IMR-90 (cell line): ENCODE measurements at regions not wholly inside any gene's neighbourhood (a gene's known extent, or its start where the extent isn't known, plus 50 kb on each side); places are given as distances from the start of the nearest gene placed in this dataset.

Source experiments
- ATAC-seq: fragments of 200-7000 bp; cut with Tn5 transposase; 2 replicates; pipeline ENCODE4 v1.9.1; 2020; ENCODE audit warnings: low read depth, mild to moderate bottlenecking, moderate library complexity
- BruUV-seq: library from RNA; stranded (reverse); fragments of 400-500 nt; replicated peaks from 2 replicates; lab custom pipeline; 2021; lab: Mats Ljungman, UMichigan
- CTCF ChIA-PET: fragments of 300-600 bp; formaldehyde crosslinking; extraction: SDS; loops from one replicate; lab custom pipeline; 2021; ENCODE audit warnings: antibody characterized with exemption; lab: Yijun Ruan, JAX
- POLR2A ChIA-PET: fragments of 300-600 bp; sonication (Branson Sonifier 250); formaldehyde crosslinking; loops from one replicate; lab custom pipeline; 2022; ENCODE audit warnings: antibody characterized with exemption; ENCODE audit not compliant: unreplicated experiment; lab: Charles Lee
- DNase-seq: peaks from one replicate; pipeline ENCODE4 v3.0.0; 2013
- H2AFZ ChIP-seq: replicated peaks from 2 replicates; pipeline ENCODE3; 2013; ENCODE audit warnings: low read length, mild to moderate bottlenecking; ENCODE audit not compliant: poor library complexity
- H2AK5ac ChIP-seq: 2 replicates; pipeline ENCODE4 v1.6.1; 2013; ENCODE audit warnings: low read depth, low read length, inconsistent platforms
- H2AK9ac ChIP-seq: replicated peaks from 2 replicates; pipeline ENCODE3; 2013; ENCODE audit warnings: mild to moderate bottlenecking, low read depth, low read length, moderate library complexity; ENCODE audit not compliant: poor library complexity
- H2BK120ac ChIP-seq: 2 replicates; pipeline ENCODE4 v1.6.1; 2013; ENCODE audit warnings: low read depth, low read length, inconsistent platforms
- H2BK15ac ChIP-seq: 3 replicates; pipeline ENCODE4 v1.6.1; 2013; ENCODE audit warnings: low read depth, low read length, inconsistent platforms
- H2BK20ac ChIP-seq: 2 replicates; pipeline ENCODE4 v1.6.1; 2013; ENCODE audit warnings: low read depth, mild to moderate bottlenecking, inconsistent platforms, low read length, moderate library complexity
- H2BK5ac ChIP-seq: 2 replicates; pipeline ENCODE4 v1.6.1; 2013; ENCODE audit warnings: mild to moderate bottlenecking, low read depth, low read length, inconsistent platforms; ENCODE audit not compliant: poor library complexity, severe bottlenecking
- H3K14ac ChIP-seq: replicated peaks from 2 replicates; pipeline ENCODE4 v1.6.1; 2013; ENCODE audit warnings: low read depth, low read length, inconsistent platforms
- H3K18ac ChIP-seq: 2 replicates; pipeline ENCODE4 v1.6.1; 2013; ENCODE audit warnings: low read depth, low read length, control low read depth
- H3K23ac ChIP-seq: 2 replicates; pipeline ENCODE4 v1.6.1; 2013; ENCODE audit warnings: low read depth, low read length, inconsistent platforms
- H3K27ac ChIP-seq: 2 replicates; pipeline ENCODE4 v1.5.1; 2013; ENCODE audit warnings: mild to moderate bottlenecking, control low read depth, low read length; ENCODE audit not compliant: insufficient read depth
- H3K27me3 ChIP-seq: 2 replicates; pipeline ENCODE4 v1.6.1; 2013; ENCODE audit warnings: low read length; ENCODE audit not compliant: control insufficient read depth, insufficient read depth
- H3K36me3 ChIP-seq: 2 replicates; pipeline ENCODE4 v1.6.1; 2013; ENCODE audit warnings: low read length, mixed read lengths; ENCODE audit not compliant: control insufficient read depth, insufficient read depth
- H3K4ac ChIP-seq: 2 replicates; pipeline ENCODE4 v1.6.1; 2013; ENCODE audit warnings: low read depth, low read length, inconsistent platforms
- H3K4me1 ChIP-seq: 2 replicates; pipeline ENCODE4 v1.6.1; 2013; ENCODE audit warnings: low read length, mixed read lengths; ENCODE audit not compliant: control insufficient read depth, insufficient read depth
- H3K4me2 ChIP-seq: 2 replicates; pipeline ENCODE4 v1.6.1; 2013; ENCODE audit warnings: low read depth, mild to moderate bottlenecking, control low read depth, low read length, moderate library complexity
- H3K4me3 ChIP-seq: 2 replicates; pipeline ENCODE4 v1.5.1; 2013; ENCODE audit warnings: low read depth, mild to moderate bottlenecking, control low read depth, low read length, moderate library complexity; ENCODE audit not compliant: insufficient read depth
- H3K56ac ChIP-seq: 2 replicates; pipeline ENCODE4 v1.6.1; 2013; ENCODE audit warnings: low read length, inconsistent platforms; ENCODE audit not compliant: insufficient read depth; ENCODE audit errors: extremely low read depth
- H3K79me1 ChIP-seq, 2 experiments: 2 replicates each; pipeline ENCODE4 v1.6.1; 2013; ENCODE audit warnings: low read length in 2 of 2, inconsistent platforms in 1 of 2, low read depth in 1 of 2
- H3K9ac ChIP-seq: 2 replicates; pipeline ENCODE4 v1.6.1; 2013; ENCODE audit warnings: low read depth, low read length, control low read depth
- H3K9me1 ChIP-seq: 2 replicates; pipeline ENCODE4 v1.6.1; 2013; ENCODE audit warnings: low read length, inconsistent platforms; ENCODE audit not compliant: insufficient read depth
- H3K9me3 ChIP-seq: 2 replicates; pipeline ENCODE4 v1.6.1; 2013; ENCODE audit warnings: low read length; ENCODE audit not compliant: control insufficient read depth, insufficient read depth
- H4K20me1 ChIP-seq: 2 replicates; pipeline ENCODE4 v1.6.1; 2013; ENCODE audit warnings: low read length, inconsistent platforms; ENCODE audit not compliant: insufficient read depth
- H4K5ac ChIP-seq: 2 replicates; pipeline ENCODE4 v1.6.1; 2013; ENCODE audit warnings: mild to moderate bottlenecking, low read depth, low read length, control low read depth
- H4K8ac ChIP-seq, 2 experiments: 2 replicates each; pipeline ENCODE4 v1.6.1; 2013; ENCODE audit warnings: low read depth in 2 of 2, low read length in 2 of 2, control low read depth in 1 of 2, inconsistent platforms in 1 of 2
- H4K91ac ChIP-seq: 2 replicates; pipeline ENCODE4 v1.6.1; 2013; ENCODE audit warnings: low read depth, low read length, inconsistent platforms; ENCODE audit not compliant: insufficient read depth
- CEBPB ChIP-seq: IDR thresholded peaks from 2 replicates; pipeline ENCODE4 v1.6.1; 2012; ENCODE audit warnings: low read depth, low read length, improper control_type of control experiment
- CHD1 ChIP-seq: IDR thresholded peaks from 2 replicates; pipeline ENCODE4 v1.6.1; 2012; ENCODE audit warnings: low read depth, low read length, improper control_type of control experiment
- ELK1 ChIP-seq: fragments of 150-350 bp; IDR thresholded peaks from 2 replicates; pipeline ENCODE4 v1.6.1; 2016; ENCODE audit warnings: low read depth, mild to moderate bottlenecking, low read length, moderate library complexity, borderline replicate concordance
- MAFK ChIP-seq: IDR thresholded peaks from 2 replicates; pipeline ENCODE4 v1.6.1; 2012; ENCODE audit warnings: low read depth, low read length, improper control_type of control experiment
- MAZ ChIP-seq: IDR thresholded peaks from 2 replicates; pipeline ENCODE4 v1.6.1; 2012; ENCODE audit warnings: low read depth, mild to moderate bottlenecking, low read length, improper control_type of control experiment, moderate library complexity, borderline replicate concordance
- MXI1 ChIP-seq: IDR thresholded peaks from 2 replicates; pipeline ENCODE4 v1.6.1; 2012; ENCODE audit warnings: low read depth, mild to moderate bottlenecking, low read length, moderate library complexity, borderline replicate concordance
- RCOR1 ChIP-seq: IDR thresholded peaks from 2 replicates; pipeline ENCODE4 v1.6.1; 2012; ENCODE audit warnings: mild to moderate bottlenecking, low read length, improper control_type of control experiment; ENCODE audit not compliant: insufficient replicate concordance
- SMC3 ChIP-seq: fragments of 150-350 bp; IDR thresholded peaks from 2 replicates; pipeline ENCODE4 v1.6.1; 2016; ENCODE audit warnings: low read depth, mild to moderate bottlenecking, antibody characterized with exemption, low read length, moderate library complexity
- USF2 ChIP-seq: fragments of 150-350 bp; IDR thresholded peaks from 2 replicates; pipeline ENCODE4 v1.6.1; 2017; ENCODE audit warnings: mild to moderate bottlenecking, antibody characterized with exemption, low read length, low read depth
- WGBS, 2 experiments: methylation state at CpG; one replicate each; pipeline versions ENCODE4 v1.1.5 to v1.1.7; 2013; ENCODE audit warnings: missing lambda C conversion rate in 2 of 2; ENCODE audit not compliant: insufficient read length in 1 of 2; ENCODE audit errors: extremely low coverage in 2 of 2; 5-methylcytosine and 5-hydroxymethylcytosine counted together
- dilution Hi-C: fragments of 300-500 bp; cut with HindIII; formaldehyde crosslinking; loops from one replicate; pipeline ENCODE4 v1.14.3; 2018; ENCODE audit warnings: low sequenced_read_pairs; ENCODE audit not compliant: unreplicated experiment
- in situ Hi-C: fragments of 300-500 bp; cut with MboI; formaldehyde crosslinking; loops from 3 replicates; pipeline ENCODE4 v1.14.3; 2019; ENCODE audit warnings: low sequenced_read_pairs, inconsistent platforms, mixed read lengths
- intact Hi-C: fragments of 100-400 bp; cut with micrococcal nuclease; formaldehyde crosslinking; loops from 2 replicates; pipeline ENCODE4 v1.10.0; 2022

- no peaks in the 10 kb centered on the region for H3K9me3 ChIP-seq
- dilution Hi-C loops (no loop called here), in situ Hi-C loops (no loop called here), intact Hi-C loops (no loop called here)
- no peak overlapping the region for H3K4me3 ChIP-seq
- H3K18ac ChIP-seq: no peak overlapping the region
- H2BK20ac ChIP-seq: no peak overlapping the region
- H3K36me3 ChIP-seq: no peaks in the 10 kb centered on the region
- H3K4me2 ChIP-seq: no peak overlapping the region
- no peak overlapping the region for H2BK120ac ChIP-seq
- no peak overlapping the region for H4K91ac ChIP-seq
- H3K4me1 ChIP-seq: no peaks in the 10 kb centered on the region
- H3K79me1 ChIP-seq: no peaks in the 10 kb centered on the region
- TF ChIP-seq MAZ (no peak), CHD1 (no peak), SMC3 (no peak), ELK1 (no peak), USF2 (no peak), MXI1 (no peak), RCOR1 (no peak), CEBPB (no peak), MAFK (no peak)
- H3K56ac ChIP-seq: no peak overlapping the region
- H3K9ac ChIP-seq: no peak overlapping the region
- DNase-seq: no peak
- BruUV-seq: no TSS peak
- H3K4ac ChIP-seq: no peak overlapping the region
- H4K8ac ChIP-seq: no peak overlapping the region
- H3K27me3 ChIP-seq: no peaks in the 10 kb centered on the region
- no peak overlapping the region for H3K23ac ChIP-seq
- no peak overlapping the region for H2AK5ac ChIP-seq
- WGBS, 2 experiments: no CpG with 5 or more reads among the region's 4 CpGs
- H3K9me1 ChIP-seq: no peaks in the 10 kb centered on the region
- no peak overlapping the region for H2BK15ac ChIP-seq
- no peak overlapping the region for H2BK5ac ChIP-seq
- H4K20me1 ChIP-seq: no peaks in the 10 kb centered on the region
- ChIA-PET POLR2A (no interaction called here), CTCF (interaction anchor here (0.6 kb wide), 1 partner anchor 278 kb away, joined by 3 read pairs; no protein-coding TSS in a partner anchor)
- H3K27ac ChIP-seq: no peak overlapping the region
- H4K5ac ChIP-seq: no peak overlapping the region
- H2AK9ac ChIP-seq: no peak overlapping the region
- no peak overlapping the region for H3K14ac ChIP-seq
- no peak overlapping the region for H2AFZ ChIP-seq
- no peak for ATAC-seq
Observed at GRCh38 chr14:96690713-96691383, 106.3 kb upstream of the VRK1 start.
